Adrenal gland (tissue), 5 donors: ENCODE measurements at regions not wholly inside any gene's neighbourhood (a gene's known extent, or its start where the extent isn't known, plus 50 kb on each side); places are given as distances from the start of the nearest gene placed in this dataset.

ENCODE experiments used
- CTCF ChIP-seq, 6 experiments: fragments of 450-650 bp in 4 of 6; fragments of 200-600 bp in 2 of 6; sonication (generic) in 1 of 6; IDR thresholded peaks; 1 replicate in 5 of 6; 2 replicates in 1 of 6; pipeline versions ENCODE4 v1.5.1 to v1.8.0; 2016 to 2021; ENCODE audit warnings: antibody characterized with exemption in 6 of 6, mild to moderate bottlenecking in 2 of 6, moderate library complexity in 1 of 6
- POLR2A ChIP-seq, 2 donors: fragments of 450-650 bp; IDR thresholded peaks; one replicate each; pipeline ENCODE4 v1.6.1; 2017; ENCODE audit warnings: antibody characterized with exemption in 2 of 2, mild to moderate bottlenecking in 2 of 2, moderate library complexity in 1 of 2
- donor health status: DM: no; HTN: no; CAD: no.

DNA sequence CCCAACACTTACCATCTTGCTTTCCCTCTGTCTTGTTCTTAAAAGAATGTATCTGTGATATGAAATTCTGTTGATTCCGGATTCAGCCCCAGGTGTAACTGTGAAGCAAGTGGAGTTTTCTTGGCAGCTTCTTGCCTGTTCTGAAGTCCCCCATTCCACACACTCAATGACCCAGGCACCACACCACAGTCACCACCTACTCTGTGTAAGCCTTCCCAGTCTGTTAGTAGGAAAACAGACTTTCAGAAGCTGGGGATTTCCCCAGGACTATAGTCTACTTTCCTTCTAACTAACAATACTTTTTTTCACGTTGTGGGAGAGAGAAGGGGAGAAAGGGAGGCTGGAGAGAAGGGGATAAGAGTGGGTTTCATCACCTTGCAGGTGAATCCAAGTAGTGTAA is 299.1 kb upstream of the PROX1 start:
- TF ChIP-seq CTCF (IDR thresholded peaks at IDR 0.05): no peak
- TF ChIP-seq POLR2A (IDR thresholded peaks at IDR 0.05): no peak
